MV-4-11 (cell line): ENCODE measurements at regions not wholly inside any gene's neighbourhood (a gene's known extent, or its start where the extent isn't known, plus 50 kb on each side); places are given as distances from the start of the nearest gene placed in this dataset.

Source experiments
- DNase-seq: peaks from one replicate; lab custom pipeline; 2025; lab: John Stamatoyannopoulos, UW

- no peak for DNase-seq
Measured at GRCh38 chr3:3241596-3241995, 62.1 kb upstream of the CRBN start.

GRCh38 chr3:3240986-3241385 is 61.5 kb upstream of the CRBN start:
- DNase-seq: no peak

GRCh38 chr3:3237979-3238378 is 58.5 kb upstream of the CRBN start:
- DNase-seq: no peak

GRCh38 chr3:3232251-3232650 is 52.8 kb upstream of the CRBN start:
- DNase-seq: no peak
